NCI-H510A (cell line): ENCODE measurements at regions not wholly inside any gene's neighbourhood (a gene's known extent, or its start where the extent isn't known, plus 50 kb on each side); places are given as distances from the start of the nearest gene placed in this dataset.
"Not testable (repeated sequence)": the region's sequence is repeated elsewhere in the genome, so short reads cannot be mapped to it uniquely, and the experiment has no call there.

Experiments used
- DNase-seq: peaks from one replicate; lab custom pipeline; 2025; lab: John Stamatoyannopoulos, UW

- DNase-seq = no peak
Observed at GRCh38 chr5:117144086-117144485, 569.5 kb upstream of the SEMA6A start.

GRCh38 chr5:117143406-117143805 is 568.8 kb upstream of the SEMA6A start:
- no peak for DNase-seq

GRCh38 chr5:117138523-117138922 is 563.9 kb upstream of the SEMA6A start:
- DNase-seq = no peak

GRCh38 chr5:117135851-117136250 is 561.2 kb upstream of the SEMA6A start:
- DNase-seq = no peak

- DNase-seq = no peak
Observed at GRCh38 chr5:117133198-117133597, 558.6 kb upstream of the SEMA6A start.

GRCh38 chr5:117131876-117132275 is 557.3 kb upstream of the SEMA6A start:
- DNase-seq = no peak

- DNase-seq = no peak
Observed at GRCh38 chr5:117131048-117131679, 556.5 kb upstream of the SEMA6A start.

- DNase-seq = no peak
Observed at GRCh38 chr5:117118499-117118898, 543.9 kb upstream of the SEMA6A start.

- not testable (repeated sequence) for DNase-seq
Observed at GRCh38 chr5:117117314-117117713, 542.7 kb upstream of the SEMA6A start.

GRCh38 chr5:117110548-117110947 is 535.9 kb upstream of the SEMA6A start:
- DNase-seq = no peak

GRCh38 chr5:117107859-117108258 is 533.2 kb upstream of the SEMA6A start:
- DNase-seq = no peak

GRCh38 chr5:117103703-117104102 is 529.1 kb upstream of the SEMA6A start:
- no peak for DNase-seq

GRCh38 chr5:117102591-117102990 is 528.0 kb upstream of the SEMA6A start:
- DNase-seq = no peak

- DNase-seq = no peak
Observed at GRCh38 chr5:117100176-117100575, 525.6 kb upstream of the SEMA6A start.

GRCh38 chr5:117098094-117098493 is 523.5 kb upstream of the SEMA6A start:
- DNase-seq = no peak

- no peak for DNase-seq
Observed at GRCh38 chr5:117095346-117096332, 521.0 kb upstream of the SEMA6A start.

GRCh38 chr5:117094114-117094815 is 519.6 kb upstream of the SEMA6A start:
- DNase-seq = no peak

- no peak for DNase-seq
Observed at GRCh38 chr5:117093653-117094052, 519.0 kb upstream of the SEMA6A start.

- no peak for DNase-seq
Observed at GRCh38 chr5:117089001-117089400, 514.4 kb upstream of the SEMA6A start.

- DNase-seq = no peak
Observed at GRCh38 chr5:117088176-117088575, 513.6 kb upstream of the SEMA6A start.

- no peak for DNase-seq
Observed at GRCh38 chr5:117084067-117084466, 509.4 kb upstream of the SEMA6A start.

GRCh38 chr5:117082977-117083376 is 508.4 kb upstream of the SEMA6A start:
- no peak for DNase-seq

- DNase-seq = no peak
Observed at GRCh38 chr5:117077142-117077541, 502.5 kb upstream of the SEMA6A start.
